Mesenchymal stem cell (in vitro differentiated cells and primary cell): ENCODE measurements at regions not wholly inside any gene's neighbourhood (a gene's known extent, or its start where the extent isn't known, plus 50 kb on each side); places are given as distances from the start of the nearest gene placed in this dataset.
A peak's percentile ranks its signal among the peaks of the same experiment; 100 is the strongest.

Experiments used
- DNase-seq: peaks from one replicate; pipeline ENCODE4 v3.0.0-alpha.2; 2013
- H2AFZ ChIP-seq: one replicate; pipeline ENCODE4 v1.6.1; 2013; ENCODE audit warnings: low read depth, mild to moderate bottlenecking, control low read depth, inconsistent platforms, low read length, moderate library complexity
- H2AK5ac ChIP-seq: 2 replicates; pipeline ENCODE4 v1.6.1; 2013; ENCODE audit warnings: low read length, moderate library complexity, mild to moderate bottlenecking, inconsistent platforms; ENCODE audit not compliant: severe bottlenecking
- H2BK120ac ChIP-seq: one replicate; pipeline ENCODE4 v1.6.1; 2013; ENCODE audit warnings: low read depth, mild to moderate bottlenecking, inconsistent platforms, low read length, moderate library complexity
- H2BK12ac ChIP-seq, 2 experiments: one replicate each; pipeline ENCODE4 v1.6.1; 2013; ENCODE audit warnings: inconsistent platforms in 2 of 2, low read length in 2 of 2, mild to moderate bottlenecking in 2 of 2, moderate library complexity in 2 of 2, control low read depth in 1 of 2
- H2BK15ac ChIP-seq: one replicate; pipeline ENCODE4 v1.6.1; 2013; ENCODE audit warnings: mild to moderate bottlenecking, low read depth, inconsistent platforms; ENCODE audit not compliant: poor library complexity, severe bottlenecking
- H2BK5ac ChIP-seq: 2 replicates; pipeline ENCODE4 v1.6.1; 2013; ENCODE audit warnings: low read depth, mild to moderate bottlenecking, low read length, control low read depth, inconsistent platforms; ENCODE audit not compliant: poor library complexity, severe bottlenecking
- H3K14ac ChIP-seq, 2 experiments: one replicate each; pipeline ENCODE4 v1.6.1; 2013; ENCODE audit warnings: inconsistent platforms in 2 of 2, low read length in 2 of 2, control low read depth in 1 of 2, mild to moderate bottlenecking in 1 of 2, moderate library complexity in 1 of 2
- H3K18ac ChIP-seq, 2 experiments: one replicate each; pipeline ENCODE4 v1.6.1; 2013; ENCODE audit warnings: inconsistent platforms in 2 of 2, low read length in 2 of 2, control low read depth in 1 of 2, low read depth in 1 of 2, mild to moderate bottlenecking in 1 of 2
- H3K23ac ChIP-seq, 2 experiments: one replicate each; pipeline ENCODE4 v1.6.1; 2013; ENCODE audit warnings: inconsistent platforms in 2 of 2, low read length in 2 of 2, mild to moderate bottlenecking in 2 of 2, moderate library complexity in 2 of 2, control low read depth in 1 of 2
- H3K27ac ChIP-seq: 2 replicates; pipeline ENCODE4 v1.5.1; 2013; ENCODE audit warnings: mild to moderate bottlenecking, moderate library complexity, low read length, control low read depth, inconsistent platforms; ENCODE audit not compliant: poor library complexity, severe bottlenecking
- H3K27me3 ChIP-seq, 2 experiments: 2 replicates each; pipeline versions ENCODE4 v1.6.1 to v1.7.0; 2013; ENCODE audit warnings: low read length in 2 of 2, mild to moderate bottlenecking in 2 of 2, moderate library complexity in 2 of 2, control low read depth in 1 of 2, inconsistent platforms in 1 of 2; ENCODE audit not compliant: control insufficient read depth in 1 of 2, insufficient read depth in 1 of 2
- H3K36me3 ChIP-seq, 2 experiments: 2 replicates each; pipeline versions ENCODE4 v1.6.1 to v1.7.0; 2013; ENCODE audit warnings: low read length in 2 of 2, control low read depth in 1 of 2, inconsistent platforms in 1 of 2, low read depth in 1 of 2, mild to moderate bottlenecking in 1 of 2; ENCODE audit not compliant: insufficient read depth in 2 of 2, control insufficient read depth in 1 of 2
- H3K4ac ChIP-seq, 2 experiments: one replicate each; pipeline ENCODE4 v1.6.1; 2013; ENCODE audit warnings: inconsistent platforms in 2 of 2, low read length in 2 of 2, mild to moderate bottlenecking in 2 of 2, moderate library complexity in 2 of 2, control low read depth in 1 of 2, low read depth in 1 of 2
- H3K4me1 ChIP-seq: 2 replicates; pipeline ENCODE4 v1.6.1; 2013; ENCODE audit warnings: low read depth, low read length, control low read depth; ENCODE audit not compliant: control insufficient read depth, insufficient read depth
- H3K4me2 ChIP-seq: 2 replicates; pipeline ENCODE4 v1.6.1; 2013; ENCODE audit warnings: low read length, mild to moderate bottlenecking, inconsistent platforms; ENCODE audit not compliant: poor library complexity, severe bottlenecking
- H3K4me3 ChIP-seq, 2 experiments: 2 replicates each; pipeline versions ENCODE4 v1.5.1 to v1.7.0; 2013; ENCODE audit warnings: low read length in 2 of 2, mild to moderate bottlenecking in 2 of 2, control low read depth in 1 of 2, low read depth in 1 of 2; ENCODE audit not compliant: insufficient read depth in 1 of 2
- H3K79me1 ChIP-seq: replicated peaks from 2 replicates; pipeline ENCODE4 v1.6.1; 2013; ENCODE audit warnings: mild to moderate bottlenecking, control low read depth, low read length, inconsistent platforms; ENCODE audit not compliant: poor library complexity, severe bottlenecking
- H3K9ac ChIP-seq: 2 replicates; pipeline ENCODE4 v1.7.0; 2013; ENCODE audit warnings: mild to moderate bottlenecking, low read length, moderate library complexity
- H3K9me3 ChIP-seq: 2 replicates; pipeline ENCODE4 v1.7.0; 2013; ENCODE audit warnings: mild to moderate bottlenecking, low read length; ENCODE audit not compliant: control insufficient read depth
- H4K8ac ChIP-seq: one replicate; pipeline ENCODE4 v1.6.1; 2013; ENCODE audit warnings: inconsistent platforms, mild to moderate bottlenecking, low read length, moderate library complexity
- H4K91ac ChIP-seq: one replicate; pipeline ENCODE4 v1.6.1; 2013; ENCODE audit warnings: mild to moderate bottlenecking, low read length, inconsistent platforms
- WGBS: methylation state at CpG from one replicate; pipeline ENCODE4 v1.1.7; 2013; ENCODE audit warnings: mixed read lengths; 5-methylcytosine and 5-hydroxymethylcytosine counted together

DNA sequence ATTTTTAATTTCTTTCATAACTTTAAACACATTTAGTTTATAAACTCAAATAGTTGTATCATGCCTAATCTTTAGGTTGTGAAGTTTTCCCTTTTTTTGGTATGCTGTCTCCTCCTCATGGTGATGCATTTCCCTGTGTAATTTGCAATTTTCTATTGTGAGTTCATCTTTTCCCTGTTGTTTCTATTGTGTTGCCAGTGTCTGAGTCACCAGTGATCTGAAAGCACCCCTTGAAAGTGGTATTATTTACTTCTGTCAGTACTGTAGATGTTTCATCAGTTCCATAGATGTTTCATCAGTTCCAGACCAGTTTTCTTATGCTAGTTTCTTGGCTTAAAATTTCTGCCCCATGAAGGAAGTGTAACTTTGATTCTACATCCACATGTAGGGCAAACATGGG lies 80.6 kb downstream of the OXSM start:
- no peak overlapping the region for H3K23ac ChIP-seq
- H2BK120ac ChIP-seq: no peak overlapping the region
- no peak overlapping the region for H3K27ac ChIP-seq
- no peak overlapping the region for H3K4ac ChIP-seq
- H3K27me3 ChIP-seq: no peaks in the 10 kb centered on the region
- no peak overlapping the region for H2AK5ac ChIP-seq
- no peak overlapping the region for H4K91ac ChIP-seq
- H2BK15ac ChIP-seq: no peak overlapping the region
- DNase-seq: peak; percentile 25
- no peaks in the 10 kb centered on the region for H3K79me1 ChIP-seq
- no peak overlapping the region for H3K4me3 ChIP-seq
- H3K4me1 ChIP-seq: no peaks in the 10 kb centered on the region
- H3K9ac ChIP-seq: no peak overlapping the region
- no peak overlapping the region for H4K8ac ChIP-seq
- H2AFZ ChIP-seq: no peak overlapping the region
- H3K14ac ChIP-seq: no peak overlapping the region
- H3K36me3 ChIP-seq: no peaks in the 10 kb centered on the region
- H2BK5ac ChIP-seq: no peak overlapping the region
- no peak overlapping the region for H3K18ac ChIP-seq
- H3K4me2 ChIP-seq: no peak overlapping the region
- H2BK12ac ChIP-seq: no peak overlapping the region
- H3K9me3 ChIP-seq: peaks cover 12% of the 10 kb centered on the region

DNA sequence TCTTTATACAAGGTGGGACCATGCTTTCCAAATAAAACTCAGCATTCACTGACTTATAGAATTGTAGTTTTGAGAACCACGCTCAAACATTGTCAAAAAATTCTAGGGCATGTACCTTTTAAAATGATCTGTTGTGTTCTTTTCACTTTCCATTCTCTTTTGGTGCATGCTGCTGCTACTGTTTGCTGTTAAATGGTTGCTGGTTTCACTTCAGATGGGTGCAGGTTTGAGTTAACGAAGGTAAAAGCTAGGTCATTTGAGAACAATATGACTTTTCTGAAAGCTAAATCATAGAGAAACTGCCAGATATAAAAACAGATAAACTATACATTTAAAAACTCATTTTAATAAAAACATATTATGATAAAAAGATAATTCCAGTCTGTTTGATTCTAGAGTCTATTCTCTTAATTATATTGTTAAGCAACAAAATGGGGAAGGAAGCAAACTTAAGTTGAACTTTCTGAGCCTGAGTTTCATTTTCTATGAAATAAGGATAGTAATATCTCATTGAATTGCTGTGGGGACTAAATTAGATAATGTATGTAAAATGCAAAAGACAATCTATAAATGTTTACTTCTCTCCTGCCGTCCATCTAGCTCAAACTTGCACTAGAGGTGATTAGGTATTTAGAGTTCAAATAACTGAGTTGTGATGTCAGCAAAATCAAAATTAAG lies 82.4 kb downstream of the OXSM start:
- Histone ChIP-seq H4K91ac (no peak overlapping the region), H3K9me3 (peaks cover 12% of the 10 kb centered on the region), H2AK5ac (no peak overlapping the region), H3K9ac (no peak overlapping the region), H3K14ac (no peak overlapping the region), H3K18ac (no peak overlapping the region), H3K27ac (no peak overlapping the region), H3K23ac (no peak overlapping the region), H2BK12ac (no peak overlapping the region), H3K4me2 (no peak overlapping the region), H2BK5ac (no peak overlapping the region), H3K4ac (no peak overlapping the region), H3K27me3 (no peaks in the 10 kb centered on the region), H3K36me3 (no peaks in the 10 kb centered on the region), H3K4me1 (no peaks in the 10 kb centered on the region), H3K79me1 (no peaks in the 10 kb centered on the region), H2BK15ac (no peak overlapping the region), H2BK120ac (no peak overlapping the region), H3K4me3 (no peak overlapping the region), H2AFZ (no peak overlapping the region), H4K8ac (no peak overlapping the region)
- no peak for DNase-seq
- WGBS: 83% methylated on average over 3 of the region's 3 CpGs

DNA sequence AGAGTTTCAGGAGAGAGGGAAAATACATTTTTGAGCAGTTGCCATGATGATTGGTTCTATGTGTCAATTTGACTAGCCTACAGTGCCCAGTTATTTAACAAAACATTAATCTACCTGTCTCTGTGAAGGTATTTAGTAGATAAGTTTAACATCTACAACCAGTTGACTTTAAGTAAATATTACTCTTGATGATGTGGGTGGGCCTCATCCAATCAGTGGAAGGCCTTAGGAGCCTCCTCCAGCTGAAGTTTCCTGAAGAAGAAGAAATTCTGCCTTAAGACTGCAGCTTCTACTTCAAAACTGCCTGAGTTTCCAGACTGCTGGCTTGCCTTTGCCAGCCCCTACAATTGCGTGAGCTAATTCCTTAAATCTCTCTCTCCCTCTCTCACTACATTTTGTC lies 93.6 kb downstream of the OXSM start:
- Histone ChIP-seq H2BK12ac (no peak overlapping the region), H3K27ac (no peak overlapping the region), H2BK5ac (no peak overlapping the region), H3K14ac (no peak overlapping the region), H3K4ac (no peak overlapping the region), H3K27me3 (no peaks in the 10 kb centered on the region), H2BK15ac (no peak overlapping the region), H3K36me3 (no peaks in the 10 kb centered on the region), H3K9ac (no peak overlapping the region), H3K18ac (no peak overlapping the region), H3K9me3 (no peaks in the 10 kb centered on the region), H4K8ac (no peak overlapping the region), H2AK5ac (no peak overlapping the region), H3K4me1 (no peaks in the 10 kb centered on the region), H3K4me3 (no peak overlapping the region), H4K91ac (no peak overlapping the region), H2AFZ (no peak overlapping the region), H2BK120ac (no peak overlapping the region), H3K23ac (no peak overlapping the region), H3K79me1 (no peaks in the 10 kb centered on the region), H3K4me2 (no peak overlapping the region)
- no peak for DNase-seq
- whole genome bisulfite sequencing: no CpG with 5 or more reads among the region's 1 CpG

DNA sequence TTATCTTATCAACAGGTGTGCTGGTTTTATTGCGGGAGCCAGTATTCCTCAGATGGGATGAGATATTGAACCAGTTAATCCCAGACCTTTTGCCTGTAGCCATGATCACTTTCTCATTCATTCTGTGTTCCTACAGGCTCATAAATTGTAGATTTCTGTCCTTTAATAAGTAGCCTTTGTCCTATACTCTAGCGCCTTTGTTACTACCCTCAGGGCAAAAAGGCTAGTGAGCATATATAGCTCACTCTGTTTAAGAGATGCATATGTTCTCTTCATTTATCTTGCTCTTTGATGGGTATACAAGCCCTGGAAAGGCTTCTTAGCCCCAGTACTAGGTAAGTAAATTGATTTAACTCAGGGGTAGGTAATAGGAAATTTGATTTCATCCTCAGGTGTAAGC lies 95.1 kb downstream of the OXSM start:
- H2AFZ ChIP-seq: no peak overlapping the region
- no peak overlapping the region for H3K27ac ChIP-seq
- no peaks in the 10 kb centered on the region for H3K36me3 ChIP-seq
- H3K4me1 ChIP-seq: no peaks in the 10 kb centered on the region
- H3K23ac ChIP-seq: no peak overlapping the region
- H3K27me3 ChIP-seq: no peaks in the 10 kb centered on the region
- no peak overlapping the region for H3K4ac ChIP-seq
- no peak overlapping the region for H3K14ac ChIP-seq
- no peak overlapping the region for H2BK120ac ChIP-seq
- no peak overlapping the region for H3K4me2 ChIP-seq
- no peak overlapping the region for H3K18ac ChIP-seq
- no peaks in the 10 kb centered on the region for H3K9me3 ChIP-seq
- H4K91ac ChIP-seq: no peak overlapping the region
- no peak overlapping the region for H2BK5ac ChIP-seq
- no peak overlapping the region for H4K8ac ChIP-seq
- DNase-seq: no peak
- no peak overlapping the region for H3K9ac ChIP-seq
- H2AK5ac ChIP-seq: no peak overlapping the region
- H2BK15ac ChIP-seq: no peak overlapping the region
- H2BK12ac ChIP-seq: no peak overlapping the region
- WGBS: 100% methylated on average over 1 of the region's 2 CpGs
- no peaks in the 10 kb centered on the region for H3K79me1 ChIP-seq
- no peak overlapping the region for H3K4me3 ChIP-seq
